PC-3 (cell line): ENCODE measurements at regions not wholly inside any gene's neighbourhood (a gene's known extent, or its start where the extent isn't known, plus 50 kb on each side); places are given as distances from the start of the nearest gene placed in this dataset.
A peak's percentile ranks its signal among the peaks of the same experiment; 100 is the strongest.

ENCODE experiments used
- ATAC-seq: fragments of 200-7000 bp; cut with Tn5 transposase; 2 replicates; pipeline ENCODE4 v1.9.1; 2020; ENCODE audit warnings: mild to moderate bottlenecking, moderate library complexity
- BruUV-seq: library from RNA; stranded (reverse); fragments of 400-500 nt; replicated peaks from 2 replicates; lab custom pipeline; 2021; lab: Mats Ljungman, UMichigan
- CTCF ChIA-PET: fragments of 300-600 bp; sonication (Branson Sonifier 250); formaldehyde crosslinking; loops from one replicate; lab custom pipeline; 2022; ENCODE audit warnings: antibody characterized with exemption; lab: Charles Lee
- POLR2A ChIA-PET: fragments of 300-600 bp; sonication (Branson Sonifier 250); formaldehyde crosslinking; loops from one replicate; lab custom pipeline; 2022; ENCODE audit warnings: antibody characterized with exemption; ENCODE audit not compliant: unreplicated experiment; lab: Charles Lee
- DNase-seq: peaks from one replicate; pipeline ENCODE4 v3.0.0-alpha.2; 2015
- H2AFZ ChIP-seq: fragments of 300-600 bp; sonication (generic); 2 replicates; pipeline ENCODE4 v1.6.0; 2016; ENCODE audit warnings: antibody characterized with exemption, low read length
- H3F3A ChIP-seq: fragments of 300-600 bp; sonication (generic); one replicate; pipeline ENCODE4 v1.6.0; 2017; ENCODE audit warnings: antibody characterized with exemption, low read length, control low read depth, mild to moderate bottlenecking; ENCODE audit not compliant: unreplicated experiment
- H3K27ac ChIP-seq: fragments of 300-600 bp; sonication (generic); 2 replicates; pipeline ENCODE4 v1.5.1; 2016; ENCODE audit warnings: mild to moderate bottlenecking, low read length
- H3K27me3 ChIP-seq: fragments of 300-600 bp; sonication (generic); 2 replicates; pipeline ENCODE4 v1.6.1; 2016; ENCODE audit warnings: low read length, mixed read lengths
- H3K36me3 ChIP-seq: fragments of 300-600 bp; sonication (generic); 2 replicates; pipeline ENCODE4 v1.6.1; 2016; ENCODE audit warnings: low read depth, mixed run types, low read length, mixed read lengths
- H3K4me1 ChIP-seq: fragments of 300-600 bp; sonication (generic); 2 replicates; pipeline ENCODE4 v1.5.1; 2016; ENCODE audit warnings: low read length; ENCODE audit not compliant: insufficient read depth
- H3K4me2 ChIP-seq: fragments of 300-600 bp; sonication (generic); 2 replicates; pipeline ENCODE4 v1.6.0; 2016; ENCODE audit warnings: low read length
- H3K4me3 ChIP-seq: fragments of 300-600 bp; sonication (generic); 2 replicates; pipeline ENCODE4 v1.5.1; 2016; ENCODE audit warnings: mild to moderate bottlenecking, low read length, mixed read lengths
- H3K79me2 ChIP-seq: fragments of 300-600 bp; sonication (generic); 2 replicates; pipeline ENCODE4 v1.6.1; 2017; ENCODE audit warnings: low read length, mixed read lengths
- H3K9ac ChIP-seq: fragments of 300-600 bp; sonication (generic); 2 replicates; pipeline ENCODE4 v1.6.0; 2016; ENCODE audit warnings: mild to moderate bottlenecking, low read length
- H3K9me2 ChIP-seq: fragments of 300-600 bp; sonication (generic); replicated peaks from 2 replicates; pipeline ENCODE4 v1.6.1; 2016; ENCODE audit warnings: mixed run types, low read length, mixed read lengths
- H3K9me3 ChIP-seq: fragments of 300-600 bp; sonication (generic); 2 replicates; pipeline ENCODE4 v1.6.1; 2016; ENCODE audit warnings: low read length, mixed read lengths
- H4K20me1 ChIP-seq: fragments of 300-600 bp; sonication (generic); 2 replicates; pipeline ENCODE4 v1.6.1; 2016; ENCODE audit warnings: low read length, mixed read lengths
- CTCF ChIP-seq: fragments of 300-600 bp; sonication (generic); conservative IDR thresholded peaks from 2 replicates; pipeline ENCODE4 v1.5.1; 2017; ENCODE audit warnings: antibody characterized with exemption, low read depth, mild to moderate bottlenecking, low read length
- EZH2 ChIP-seq: fragments of 300-600 bp; sonication (generic); IDR thresholded peaks from one replicate; pipeline ENCODE4 v1.6.1; 2017; ENCODE audit warnings: antibody characterized with exemption, mild to moderate bottlenecking, low read length; ENCODE audit not compliant: unreplicated experiment
- EZH2phosphoT487 ChIP-seq: fragments of 300-600 bp; sonication (generic); IDR thresholded peaks from 2 replicates; pipeline ENCODE4 v1.6.1; 2018; ENCODE audit warnings: mild to moderate bottlenecking, antibody characterized with exemption, low read length, borderline replicate concordance
- intact Hi-C: fragments of 100-400 bp; cut with micrococcal nuclease; formaldehyde crosslinking; loops from 2 replicates; pipeline ENCODE4 v1.9.0; 2023

- Histone ChIP-seq H3K9ac (no peak overlapping the region), H3K79me2 (no peaks in the 10 kb centered on the region), H3K4me2 (no peak overlapping the region), H4K20me1 (no peaks in the 10 kb centered on the region), H3K27ac (no peak overlapping the region), H3K4me1 (no peaks in the 10 kb centered on the region), H3K27me3 (no peaks in the 10 kb centered on the region), H3K9me2 (no peaks in the 10 kb centered on the region), H3K4me3 (no peak overlapping the region), H3F3A (no peaks in the 10 kb centered on the region), H2AFZ (no peak overlapping the region), H3K36me3 (no peaks in the 10 kb centered on the region), H3K9me3 (no peaks in the 10 kb centered on the region)
- ChIA-PET CTCF (no interaction called here), POLR2A (no interaction called here)
- intact Hi-C loops: no loop called here
- no TSS peak for BruUV-seq
- TF ChIP-seq EZH2phosphoT487 (no peak), EZH2 (no peak), CTCF (no peak)
- ATAC-seq (no peak), DNase-seq (no peak)
Observed at GRCh38 chr5:121319292-121319691, 532.4 kb upstream of the FTMT start.

- intact Hi-C loops: loop anchor here (2.0 kb wide), 1 partner anchor 73 kb away; no protein-coding TSS in a partner anchor
- Histone ChIP-seq H3K9me2 (no peaks in the 10 kb centered on the region), H3K4me3 (no peak overlapping the region), H3K27ac (0 out of 2 replicates have a peak overlapping the region, but pooled peaks have one; percentile 11), H3K9ac (no peak overlapping the region), H2AFZ (no peak overlapping the region), H3K4me2 (no peak overlapping the region), H3K27me3 (no peaks in the 10 kb centered on the region), H3K79me2 (no peaks in the 10 kb centered on the region), H3K9me3 (no peaks in the 10 kb centered on the region), H3K4me1 (peaks cover 4% of the 10 kb centered on the region; the same call in 1 of the 2 replicates), H3F3A (no peaks in the 10 kb centered on the region), H3K36me3 (no peaks in the 10 kb centered on the region), H4K20me1 (no peaks in the 10 kb centered on the region)
- BruUV-seq: no TSS peak
- POLR2A ChIA-PET: no interaction called here
- TF ChIP-seq EZH2phosphoT487 (no peak), CTCF (no peak), EZH2 (no peak)
- peak; percentile 75 for ATAC-seq
- CTCF ChIA-PET: no interaction called here
- peak; percentile 7 for DNase-seq
Observed at GRCh38 chr5:121325930-121326329, 525.8 kb upstream of the FTMT start.

- H3K9me3 ChIP-seq: no peaks in the 10 kb centered on the region
- intact Hi-C loops: no loop called here
- ChIA-PET POLR2A (no interaction called here), CTCF (interaction anchor here (0.6 kb wide), 1 partner anchor 9 kb away, joined by 3 read pairs; no protein-coding TSS in a partner anchor)
- peak overlapping the region; percentile 50 for H3K4me2 ChIP-seq
- no peaks in the 10 kb centered on the region for H4K20me1 ChIP-seq
- H3K27me3 ChIP-seq: no peaks in the 10 kb centered on the region
- H3K27ac ChIP-seq: no peak overlapping the region
- no peaks in the 10 kb centered on the region for H3K36me3 ChIP-seq
- peak; percentile 77 for ATAC-seq
- peaks cover 12% of the 10 kb centered on the region for H3K4me1 ChIP-seq
- H3K9ac ChIP-seq: no peak overlapping the region
- peak; percentile 47 for DNase-seq
- no peak for TF ChIP-seq CTCF
- no peak for TF ChIP-seq EZH2phosphoT487
- TF ChIP-seq EZH2: no peak
- no peak overlapping the region for H3K4me3 ChIP-seq
- H3K9me2 ChIP-seq: no peaks in the 10 kb centered on the region
- H2AFZ ChIP-seq: no peak overlapping the region
- no TSS peak for BruUV-seq
- H3K79me2 ChIP-seq: no peaks in the 10 kb centered on the region
- H3F3A ChIP-seq: no peaks in the 10 kb centered on the region
Observed at GRCh38 chr5:121350181-121350930, 501.3 kb upstream of the FTMT start.
